ENCODE measurements at regions not wholly inside any gene's neighbourhood (a gene's known extent, or its start where the extent isn't known, plus 50 kb on each side); places are given as distances from the start of the nearest gene placed in this dataset.

DNA sequence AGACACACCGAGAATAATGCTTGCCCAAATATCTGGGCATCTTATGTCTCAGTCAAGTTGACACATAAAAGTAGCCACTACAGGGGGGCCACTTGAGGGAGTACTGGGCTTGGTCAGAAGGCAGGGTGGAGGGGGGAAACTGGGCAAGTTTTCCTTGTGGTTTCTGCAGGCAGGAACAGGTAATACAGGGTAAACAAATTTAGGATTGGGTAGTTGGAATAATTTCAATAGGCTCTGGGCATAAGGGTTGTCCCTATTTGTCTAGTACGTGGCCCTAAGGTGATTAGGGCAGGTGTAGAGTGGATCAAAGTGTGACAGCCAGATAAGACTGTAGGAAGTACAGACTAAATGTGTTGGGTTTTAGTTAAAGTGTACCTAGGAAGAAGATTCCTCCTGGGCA lies 353.1 kb downstream of the TLE4 start:
- TF ChIP-seq POLR2A (IDR thresholded peaks at IDR 0.05): no peak
- TF ChIP-seq, protein P1, sequence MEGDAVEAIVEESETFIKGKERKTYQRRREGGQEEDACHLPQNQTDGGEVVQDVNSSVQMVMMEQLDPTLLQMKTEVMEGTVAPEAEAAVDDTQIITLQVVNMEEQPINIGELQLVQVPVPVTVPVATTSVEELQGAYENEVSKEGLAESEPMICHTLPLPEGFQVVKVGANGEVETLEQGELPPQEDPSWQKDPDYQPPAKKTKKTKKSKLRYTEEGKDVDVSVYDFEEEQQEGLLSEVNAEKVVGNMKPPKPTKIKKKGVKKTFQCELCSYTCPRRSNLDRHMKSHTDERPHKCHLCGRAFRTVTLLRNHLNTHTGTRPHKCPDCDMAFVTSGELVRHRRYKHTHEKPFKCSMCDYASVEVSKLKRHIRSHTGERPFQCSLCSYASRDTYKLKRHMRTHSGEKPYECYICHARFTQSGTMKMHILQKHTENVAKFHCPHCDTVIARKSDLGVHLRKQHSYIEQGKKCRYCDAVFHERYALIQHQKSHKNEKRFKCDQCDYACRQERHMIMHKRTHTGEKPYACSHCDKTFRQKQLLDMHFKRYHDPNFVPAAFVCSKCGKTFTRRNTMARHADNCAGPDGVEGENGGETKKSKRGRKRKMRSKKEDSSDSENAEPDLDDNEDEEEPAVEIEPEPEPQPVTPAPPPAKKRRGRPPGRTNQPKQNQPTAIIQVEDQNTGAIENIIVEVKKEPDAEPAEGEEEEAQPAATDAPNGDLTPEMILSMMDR (IDR thresholded peaks at IDR 0.05): no peak

Data from adrenal gland (tissue), 5 donors.